HCT116 (cell line): ENCODE measurements at regions not wholly inside any gene's neighbourhood (a gene's known extent, or its start where the extent isn't known, plus 50 kb on each side); places are given as distances from the start of the nearest gene placed in this dataset.

Source experiments
- EZH2 ChIP-seq: fragments of 200-600 bp; sonication (generic); IDR thresholded peaks from 2 replicates; pipeline ENCODE4 v1.6.1; 2017; ENCODE audit warnings: antibody characterized with exemption, mixed run types
- POLR2A ChIP-seq: IDR thresholded peaks from 2 replicates; pipeline ENCODE4 v1.7.0; 2011; ENCODE audit warnings: borderline replicate concordance; ENCODE audit not compliant: insufficient read depth, insufficient read length; ENCODE audit errors: extremely low read depth
- TCF7L2 ChIP-seq: IDR thresholded peaks from 2 replicates; pipeline ENCODE4 v1.7.0; 2011; ENCODE audit warnings: borderline replicate concordance, inconsistent platforms; ENCODE audit not compliant: insufficient read depth, insufficient read length; ENCODE audit errors: extremely low read depth
- ZNF274 ChIP-seq: fragments of 200-500 bp; sonication (Bioruptor generic); IDR thresholded peaks from 2 replicates; pipeline ENCODE4 v1.6.1; 2014; ENCODE audit warnings: mild to moderate bottlenecking, low read depth, low read length, inconsistent platforms
- TF ChIP-seq, protein P1 (sequence below), 3 experiments: fragments of 200-600 bp in 1 of 3; sonication (generic) in 1 of 3; IDR thresholded peaks in 2 of 3; conservative IDR thresholded peaks in 1 of 3; 2 replicates each; pipeline ENCODE4 v1.5.1; 2012 to 2017; ENCODE audit warnings: low read depth in 2 of 3, low read length in 2 of 3, antibody characterized with exemption in 1 of 3, borderline replicate concordance in 1 of 3, control low read depth in 1 of 3, mild to moderate bottlenecking in 1 of 3, mixed read lengths in 1 of 3, mixed run types in 1 of 3, moderate library complexity in 1 of 3; ENCODE audit not compliant: insufficient read depth in 1 of 3
- TF ChIP-seq, protein P2 (sequence below): IDR thresholded peaks from 2 replicates; pipeline ENCODE4 v1.6.1; 2012

DNA sequence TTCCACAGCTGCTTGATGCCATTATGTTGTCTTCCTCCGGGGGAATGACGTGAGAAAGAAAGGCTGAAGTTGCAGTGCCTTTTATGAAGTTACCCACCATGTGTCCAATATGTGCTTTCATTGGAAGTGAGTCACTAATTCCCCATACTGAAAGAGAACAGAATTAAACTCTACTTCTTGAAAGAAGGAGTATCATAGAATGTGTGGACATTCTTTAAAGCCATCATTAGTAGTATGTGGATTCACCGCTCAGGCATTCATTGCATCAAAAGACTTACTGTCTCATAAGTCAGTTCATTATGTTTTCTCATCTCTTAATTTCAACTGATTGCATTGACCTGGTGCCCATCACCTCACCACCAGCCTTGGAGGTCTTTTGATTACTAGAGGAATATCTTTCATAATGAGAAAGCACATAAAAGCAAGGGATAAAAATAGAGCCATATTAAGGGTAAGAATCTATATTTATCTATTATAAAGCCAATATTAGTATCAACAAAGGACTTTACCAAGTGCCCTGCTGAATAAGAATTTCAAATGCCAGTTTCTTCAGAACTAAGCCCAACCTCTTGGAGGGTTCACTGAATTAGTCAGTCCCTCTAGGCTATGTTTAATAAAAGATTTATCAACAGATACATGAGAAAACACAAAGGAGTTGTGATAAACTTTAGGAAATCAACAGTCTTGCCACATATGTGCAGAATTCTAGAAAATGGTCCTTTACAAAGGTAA is 516.1 kb downstream of the NTRK2 start:
- no peak for TF ChIP-seq POLR2A
- TF ChIP-seq ZNF274, result no peak
- TF ChIP-seq EZH2, result no peak
- TF ChIP-seq, protein P1, sequence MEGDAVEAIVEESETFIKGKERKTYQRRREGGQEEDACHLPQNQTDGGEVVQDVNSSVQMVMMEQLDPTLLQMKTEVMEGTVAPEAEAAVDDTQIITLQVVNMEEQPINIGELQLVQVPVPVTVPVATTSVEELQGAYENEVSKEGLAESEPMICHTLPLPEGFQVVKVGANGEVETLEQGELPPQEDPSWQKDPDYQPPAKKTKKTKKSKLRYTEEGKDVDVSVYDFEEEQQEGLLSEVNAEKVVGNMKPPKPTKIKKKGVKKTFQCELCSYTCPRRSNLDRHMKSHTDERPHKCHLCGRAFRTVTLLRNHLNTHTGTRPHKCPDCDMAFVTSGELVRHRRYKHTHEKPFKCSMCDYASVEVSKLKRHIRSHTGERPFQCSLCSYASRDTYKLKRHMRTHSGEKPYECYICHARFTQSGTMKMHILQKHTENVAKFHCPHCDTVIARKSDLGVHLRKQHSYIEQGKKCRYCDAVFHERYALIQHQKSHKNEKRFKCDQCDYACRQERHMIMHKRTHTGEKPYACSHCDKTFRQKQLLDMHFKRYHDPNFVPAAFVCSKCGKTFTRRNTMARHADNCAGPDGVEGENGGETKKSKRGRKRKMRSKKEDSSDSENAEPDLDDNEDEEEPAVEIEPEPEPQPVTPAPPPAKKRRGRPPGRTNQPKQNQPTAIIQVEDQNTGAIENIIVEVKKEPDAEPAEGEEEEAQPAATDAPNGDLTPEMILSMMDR (IDR thresholded peaks at IDR 0.05 in 2 of 3, conservative IDR thresholded peaks at IDR 0.05 in 1 of 3; ENCODE audit: borderline replicate concordance in 1 of 3, insufficient read depth in 1 of 3, low read depth in 2 of 3, low read length in 2 of 3), result no peak
- TF ChIP-seq, protein P2, sequence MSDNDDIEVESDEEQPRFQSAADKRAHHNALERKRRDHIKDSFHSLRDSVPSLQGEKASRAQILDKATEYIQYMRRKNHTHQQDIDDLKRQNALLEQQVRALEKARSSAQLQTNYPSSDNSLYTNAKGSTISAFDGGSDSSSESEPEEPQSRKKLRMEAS, result no peak
- TF ChIP-seq TCF7L2, result no peak
